Trophoblast cell (in vitro differentiated cells and primary cell): ENCODE measurements at regions not wholly inside any gene's neighbourhood (a gene's known extent, or its start where the extent isn't known, plus 50 kb on each side); places are given as distances from the start of the nearest gene placed in this dataset.

Experiments
- DNase-seq, 2 donors: peaks; one replicate each; pipeline ENCODE4 v3.0.0-alpha.2; 2016
- H2AFZ ChIP-seq: 2 replicates; pipeline ENCODE4 v1.6.1; 2013; ENCODE audit warnings: low read length, moderate library complexity, mild to moderate bottlenecking; ENCODE audit not compliant: insufficient read depth, poor library complexity
- H2AK5ac ChIP-seq: 2 replicates; pipeline ENCODE4 v1.6.1; 2013; ENCODE audit warnings: mild to moderate bottlenecking, low read length
- H2BK120ac ChIP-seq: 2 replicates; pipeline ENCODE4 v1.6.1; 2013; ENCODE audit warnings: low read length, mild to moderate bottlenecking, moderate library complexity; ENCODE audit not compliant: insufficient read depth, poor library complexity
- H2BK12ac ChIP-seq: 2 replicates; pipeline ENCODE4 v1.6.1; 2013; ENCODE audit warnings: mild to moderate bottlenecking, low read length, moderate library complexity
- H2BK5ac ChIP-seq: 2 replicates; pipeline ENCODE4 v1.6.1; 2013; ENCODE audit warnings: low read length, low read depth, moderate library complexity, mild to moderate bottlenecking; ENCODE audit not compliant: poor library complexity
- H3K14ac ChIP-seq: 2 replicates; pipeline ENCODE4 v1.6.1; 2013; ENCODE audit warnings: mild to moderate bottlenecking, low read length
- H3K18ac ChIP-seq: 2 replicates; pipeline ENCODE4 v1.6.1; 2013; ENCODE audit warnings: mild to moderate bottlenecking, low read length
- H3K23ac ChIP-seq: 2 replicates; pipeline ENCODE4 v1.6.1; 2013; ENCODE audit warnings: low read length
- H3K27ac ChIP-seq: 2 replicates; pipeline ENCODE4 v1.5.1; 2013; ENCODE audit warnings: low read depth, mild to moderate bottlenecking, inconsistent platforms, low read length, moderate library complexity
- H3K27me3 ChIP-seq: 2 replicates; pipeline ENCODE4 v1.6.1; 2013; ENCODE audit warnings: inconsistent platforms, mild to moderate bottlenecking, low read length, moderate library complexity; ENCODE audit not compliant: insufficient read depth
- H3K36me3 ChIP-seq, 2 experiments: 1 replicate in 1 of 2; 2 replicates in 1 of 2; pipeline ENCODE4 v1.6.1; 2013; ENCODE audit warnings: low read length in 2 of 2, mild to moderate bottlenecking in 2 of 2, moderate library complexity in 1 of 2; ENCODE audit not compliant: insufficient read depth in 2 of 2, control insufficient read depth in 1 of 2
- H3K4ac ChIP-seq: 2 replicates; pipeline ENCODE4 v1.6.1; 2013; ENCODE audit warnings: low read depth, mild to moderate bottlenecking, low read length, moderate library complexity
- H3K4me1 ChIP-seq, 2 experiments: 1 replicate in 1 of 2; 2 replicates in 1 of 2; pipeline ENCODE4 v1.6.1; 2013; ENCODE audit warnings: low read length in 2 of 2, mild to moderate bottlenecking in 2 of 2, moderate library complexity in 1 of 2; ENCODE audit not compliant: insufficient read depth in 2 of 2, control insufficient read depth in 1 of 2
- H3K4me2 ChIP-seq: 2 replicates; pipeline ENCODE4 v1.6.1; 2013; ENCODE audit warnings: inconsistent platforms, mild to moderate bottlenecking, low read length, moderate library complexity
- H3K4me3 ChIP-seq: 2 replicates; pipeline ENCODE4 v1.5.1; 2013; ENCODE audit warnings: mild to moderate bottlenecking, low read depth, low read length, inconsistent platforms
- H3K79me1 ChIP-seq: one replicate; pipeline ENCODE4 v1.6.1; 2013; ENCODE audit warnings: low read length
- H3K79me2 ChIP-seq: 2 replicates; pipeline ENCODE4 v1.6.1; 2013; ENCODE audit warnings: low read length, mild to moderate bottlenecking; ENCODE audit not compliant: control insufficient read depth, insufficient read depth, poor library complexity
- H3K9ac ChIP-seq: 2 replicates; pipeline ENCODE4 v1.6.1; 2013; ENCODE audit warnings: mild to moderate bottlenecking, low read length
- H3K9me3 ChIP-seq: 2 replicates; pipeline ENCODE4 v1.6.1; 2013; ENCODE audit warnings: low read depth, mild to moderate bottlenecking, control low read depth, inconsistent platforms, low read length; ENCODE audit not compliant: insufficient read depth
- H4K12ac ChIP-seq: 2 replicates; pipeline ENCODE4 v1.6.1; 2013; ENCODE audit warnings: low read depth, mild to moderate bottlenecking, low read length, moderate library complexity
- H4K8ac ChIP-seq: 2 replicates; pipeline ENCODE4 v1.6.1; 2013; ENCODE audit warnings: low read depth, mild to moderate bottlenecking, low read length, moderate library complexity
- H4K91ac ChIP-seq: one replicate; pipeline ENCODE4 v1.6.1; 2013; ENCODE audit warnings: low read depth, mild to moderate bottlenecking, low read length, moderate library complexity
- WGBS: extraction: QIAGEN DNeasy Blood & Tissue Kit; methylation state at CpG from one replicate; pipeline ENCODE4 v1.1.7; 2013; ENCODE audit warnings: missing lambda C conversion rate; ENCODE audit not compliant: insufficient read length, insufficient coverage; ENCODE audit errors: extremely low coverage; 5-methylcytosine and 5-hydroxymethylcytosine counted together

GRCh38 chr7:155195939-155196523, 101.6 kb upstream of the INSIG1 start:
- H3K9ac ChIP-seq: no peak overlapping the region
- no peaks in the 10 kb centered on the region for H3K27me3 ChIP-seq
- no peak overlapping the region for H2AFZ ChIP-seq
- H3K79me2 ChIP-seq: no peaks in the 10 kb centered on the region
- H3K36me3 ChIP-seq: no peaks in the 10 kb centered on the region
- no peak overlapping the region for H2BK12ac ChIP-seq
- no peak overlapping the region for H4K12ac ChIP-seq
- no peak overlapping the region for H2BK5ac ChIP-seq
- H3K79me1 ChIP-seq: no peaks in the 10 kb centered on the region
- H3K9me3 ChIP-seq: peaks cover 2% of the 10 kb centered on the region
- no peak overlapping the region for H3K4me2 ChIP-seq
- no peak overlapping the region for H2BK120ac ChIP-seq
- no peak overlapping the region for H3K4me3 ChIP-seq
- H4K91ac ChIP-seq: no peak overlapping the region
- H3K4ac ChIP-seq: no peak overlapping the region
- H3K18ac ChIP-seq: no peak overlapping the region
- no peak overlapping the region for H2AK5ac ChIP-seq
- DNase-seq: no peak
- no peak overlapping the region for H3K23ac ChIP-seq
- WGBS: no CpG with 5 or more reads among the region's 1 CpG
- H4K8ac ChIP-seq: no peak overlapping the region
- H3K4me1 ChIP-seq: peaks cover 3 to 7% of the 10 kb centered on the region in 2 experiments
- no peak overlapping the region for H3K14ac ChIP-seq
- H3K27ac ChIP-seq: no peak overlapping the region

DNA sequence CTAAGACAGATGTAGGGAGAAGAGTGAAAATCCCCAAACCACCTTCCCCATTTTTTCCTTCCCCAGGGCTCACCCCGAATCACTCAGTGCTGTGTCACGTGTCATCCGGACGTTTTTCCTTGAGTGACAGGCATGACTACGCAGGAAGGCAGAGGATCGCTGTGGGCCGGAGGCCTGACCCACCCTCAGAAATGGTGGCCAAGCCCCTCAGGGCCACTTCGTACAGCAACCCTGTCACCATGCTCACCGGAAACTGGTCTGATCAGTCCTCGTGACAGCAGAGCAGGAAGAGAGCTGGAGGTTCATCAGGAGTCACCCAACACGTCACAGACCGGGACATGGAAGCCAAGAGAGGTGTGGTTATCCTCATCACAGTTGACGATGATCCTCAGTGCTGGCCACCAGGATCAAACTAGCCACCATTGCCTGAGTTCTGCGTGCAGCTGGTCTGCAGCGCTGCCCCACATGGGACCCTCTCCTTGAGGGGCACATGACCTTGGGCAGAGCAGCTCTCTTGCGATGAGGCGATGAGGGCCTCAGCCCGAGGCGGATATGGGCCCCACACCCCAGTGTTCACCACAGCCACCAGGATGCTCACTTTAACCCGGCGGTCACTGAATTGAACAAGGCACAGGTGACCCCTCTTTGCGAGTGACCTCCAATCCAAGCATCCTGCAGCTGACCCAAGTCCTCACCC, 99.3 kb upstream of the INSIG1 start:
- Histone ChIP-seq H3K9me3 (peaks cover 2% of the 10 kb centered on the region), H3K23ac (no peak overlapping the region), H3K4me2 (no peak overlapping the region), H4K8ac (no peak overlapping the region), H2BK12ac (no peak overlapping the region), H3K14ac (no peak overlapping the region), H3K4ac (no peak overlapping the region), H2AK5ac (no peak overlapping the region), H2BK5ac (no peak overlapping the region), H3K27me3 (no peaks in the 10 kb centered on the region), H3K79me2 (peaks cover 3% of the 10 kb centered on the region), H3K4me1 (peaks cover 7 to 9% of the 10 kb centered on the region in 2 experiments), H3K27ac (no peak overlapping the region), H2BK120ac (no peak overlapping the region), H3K9ac (no peak overlapping the region), H3K79me1 (peaks cover 6% of the 10 kb centered on the region), H4K12ac (no peak overlapping the region), H4K91ac (no peak overlapping the region), H3K4me3 (no peak overlapping the region), H3K18ac (no peak overlapping the region), H3K36me3 (no peaks in the 10 kb centered on the region), H2AFZ (no peak overlapping the region)
- no CpG with 5 or more reads among the region's 22 CpGs for WGBS
- no peak for DNase-seq

DNA sequence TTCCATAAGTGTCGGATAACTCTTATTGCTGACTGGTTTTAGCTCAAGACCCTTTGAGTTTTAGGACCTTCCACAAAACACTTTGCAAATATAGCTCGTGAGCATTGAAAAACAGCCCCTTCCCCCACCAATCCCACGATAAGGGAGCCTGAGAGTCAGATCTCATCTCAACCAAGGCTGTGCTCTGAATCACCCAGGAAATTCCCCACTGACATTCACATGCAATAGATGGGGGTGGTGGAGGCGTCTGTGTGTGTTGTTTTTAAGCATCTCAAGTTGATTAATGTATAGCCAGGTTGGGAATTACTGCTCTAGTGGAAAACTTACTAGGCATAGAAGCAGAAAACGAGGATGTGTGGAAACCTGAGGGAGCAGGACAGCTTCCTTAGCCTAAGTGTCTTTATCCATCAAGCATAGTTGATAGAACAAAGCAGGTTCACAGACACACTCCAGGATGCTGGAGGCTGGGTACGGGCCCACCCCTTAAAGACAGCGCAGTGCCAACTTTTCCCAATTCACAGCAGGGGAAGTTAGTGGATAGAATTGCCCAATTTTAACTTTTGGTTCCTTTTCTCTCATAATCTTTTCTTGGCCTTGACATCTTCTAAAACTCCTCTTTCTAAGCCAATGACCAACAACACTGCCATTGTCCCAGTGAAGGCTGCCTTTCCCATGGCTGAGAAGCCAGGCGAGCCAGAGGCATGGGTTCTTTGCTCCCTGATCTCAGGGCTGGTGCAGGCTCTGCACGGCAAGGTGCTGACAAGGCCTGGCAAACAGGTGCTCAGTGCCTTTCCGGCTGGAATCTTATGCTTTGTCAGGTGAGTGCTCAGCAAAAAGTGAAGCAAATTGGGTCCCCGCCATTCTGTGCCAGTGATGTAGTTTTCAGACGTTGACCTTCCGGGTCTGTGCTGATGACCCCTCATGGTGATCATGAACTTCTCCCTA, 98.5 kb upstream of the INSIG1 start:
- H3K79me2 ChIP-seq: peaks cover 5% of the 10 kb centered on the region
- no peaks in the 10 kb centered on the region for H3K27me3 ChIP-seq
- H2BK120ac ChIP-seq: no peak overlapping the region
- no peak overlapping the region for H3K23ac ChIP-seq
- H3K4ac ChIP-seq: no peak overlapping the region
- H3K36me3 ChIP-seq: no peaks in the 10 kb centered on the region
- no peak overlapping the region for H3K4me2 ChIP-seq
- H3K14ac ChIP-seq: no peak overlapping the region
- no peak overlapping the region for H3K4me3 ChIP-seq
- H3K4me1 ChIP-seq: peaks cover 13 to 17% of the 10 kb centered on the region in 2 experiments
- no peak overlapping the region for H4K12ac ChIP-seq
- H2AK5ac ChIP-seq: no peak overlapping the region
- no peak overlapping the region for H2AFZ ChIP-seq
- no peak overlapping the region for H3K27ac ChIP-seq
- WGBS: no CpG with 5 or more reads among the region's 13 CpGs
- H2BK5ac ChIP-seq: no peak overlapping the region
- peaks cover 2% of the 10 kb centered on the region for H3K9me3 ChIP-seq
- DNase-seq: peak in 1 of 2 donors; percentile 35
- no peak overlapping the region for H4K91ac ChIP-seq
- H3K79me1 ChIP-seq: peaks cover 13% of the 10 kb centered on the region
- no peak overlapping the region for H4K8ac ChIP-seq
- no peak overlapping the region for H2BK12ac ChIP-seq
- no peak overlapping the region for H3K18ac ChIP-seq
- no peak overlapping the region for H3K9ac ChIP-seq

- no peak for DNase-seq
- H3K79me1 ChIP-seq: peaks cover 23% of the 10 kb centered on the region
- H3K4me3 ChIP-seq: no peak overlapping the region
- no peak overlapping the region for H2AFZ ChIP-seq
- H3K4me2 ChIP-seq: no peak overlapping the region
- peaks cover 5% of the 10 kb centered on the region for H3K79me2 ChIP-seq
- H3K4ac ChIP-seq: no peak overlapping the region
- no peak overlapping the region for H3K27ac ChIP-seq
- H2AK5ac ChIP-seq: no peak overlapping the region
- peaks cover 17 to 25% of the 10 kb centered on the region in 2 experiments for H3K4me1 ChIP-seq
- no peak overlapping the region for H3K14ac ChIP-seq
- H4K8ac ChIP-seq: no peak overlapping the region
- no peak overlapping the region for H4K12ac ChIP-seq
- no CpG with 5 or more reads among the region's 17 CpGs for WGBS
- no peaks in the 10 kb centered on the region for H3K27me3 ChIP-seq
- H2BK120ac ChIP-seq: no peak overlapping the region
- no peak overlapping the region for H3K23ac ChIP-seq
- H2BK5ac ChIP-seq: no peak overlapping the region
- H3K18ac ChIP-seq: no peak overlapping the region
- no peaks in the 10 kb centered on the region for H3K36me3 ChIP-seq
- no peak overlapping the region for H4K91ac ChIP-seq
- no peak overlapping the region for H3K9ac ChIP-seq
- H2BK12ac ChIP-seq: no peak overlapping the region
- H3K9me3 ChIP-seq: peaks cover 5% of the 10 kb centered on the region
Observed at GRCh38 chr7:155201325-155202087, 96.2 kb upstream of the INSIG1 start.
